A549 (cell line): ENCODE measurements at regions not wholly inside any gene's neighbourhood (a gene's known extent, or its start where the extent isn't known, plus 50 kb on each side); places are given as distances from the start of the nearest gene placed in this dataset.

Experiments
- ATAC-seq, 2 experiments: fragments of 200-7000 bp in 1 of 2; fragments of >200 bp in 1 of 2; cut with Nextera tagmentation in 1 of 2; cut with Tn5 transposase in 1 of 2; 3 replicates each; pipeline versions ENCODE4 v1.8.0 to v1.9.1; 2018 to 2020; ENCODE audit warnings: mild to moderate bottlenecking in 1 of 2, moderate library complexity in 1 of 2
- CTCF ChIA-PET: fragments of 300-600 bp; sonication (Branson Sonifier 250); formaldehyde crosslinking; extraction: SDS; loops from one replicate; lab custom pipeline; 2021; ENCODE audit warnings: antibody characterized with exemption, inconsistent platforms; lab: Yijun Ruan, JAX
- POLR2A ChIA-PET: fragments of 350-600 bp; formaldehyde crosslinking; extraction: SDS; loops from one replicate; lab custom pipeline; 2021; ENCODE audit warnings: antibody characterized with exemption, inconsistent platforms; lab: Yijun Ruan, JAX
- DNase-seq, 2 experiments: peaks; one replicate each; pipeline versions ENCODE4 v3.0.0 to v3.0.0-alpha.2; 2011 to 2016; ENCODE audit warnings: low read depth in 1 of 2, low spot score in 1 of 2
- FAIRE-seq: peaks from 2 replicates; lab custom pipeline; 2011; peaks lifted over from hg19 to GRCh38; lab: Jason Lieb, UNC
- H3K27ac ChIP-seq, 2 experiments: fragments of >200 bp; sonication (Bioruptor Twin); formaldehyde crosslinking; 3 replicates each; pipeline ENCODE4 v1.5.1; 2016 to 2017
- H3K4me1 ChIP-seq: fragments of >200 bp; sonication (Bioruptor Twin); formaldehyde crosslinking; 3 replicates; pipeline ENCODE4 v1.6.1; 2016
- H3K4me2 ChIP-seq: fragments of >200 bp; sonication (Bioruptor Twin); formaldehyde crosslinking; 3 replicates; pipeline ENCODE4 v1.6.1; 2016
- H3K4me3 ChIP-seq: fragments of >200 bp; sonication (Bioruptor Twin); formaldehyde crosslinking; 3 replicates; pipeline ENCODE4 v1.5.1; 2016
- H3K9me3 ChIP-seq: fragments of >200 bp; sonication (Bioruptor Twin); formaldehyde crosslinking; 3 replicates; pipeline ENCODE4 v1.6.1; 2016
- CHD4 ChIP-seq: fragments of 200-600 bp; sonication (generic); IDR thresholded peaks from 2 replicates; pipeline ENCODE4 v1.6.1; 2016; ENCODE audit warnings: antibody characterized with exemption, mild to moderate bottlenecking, borderline replicate concordance
- EHF ChIP-seq: fragments of 250-450 bp; sonication (Bioruptor Pico); IDR thresholded peaks from 2 replicates; pipeline ENCODE4 v1.5.0; 2020; ENCODE audit warnings: mild to moderate bottlenecking
- EP300 ChIP-seq, 2 experiments: fragments of >200 bp; sonication (Bioruptor Twin); formaldehyde crosslinking; IDR thresholded peaks; 2 replicates in 1 of 2; 3 replicates in 1 of 2; pipeline ENCODE4 v1.6.1; 2016 to 2017
- FOSL2 ChIP-seq, 2 experiments: fragments of 450-650 bp in 1 of 2; fragments of >200 bp in 1 of 2; sonication (Bioruptor Twin) in 1 of 2; formaldehyde crosslinking; IDR thresholded peaks; 2 replicates each; pipeline versions ENCODE4 v1.5.0 to v1.6.1; 2016 to 2020; ENCODE audit warnings: mild to moderate bottlenecking in 1 of 2, moderate library complexity in 1 of 2
- FOXS1 ChIP-seq: fragments of 250-450 bp; sonication (Bioruptor Pico); IDR thresholded peaks from 2 replicates; pipeline ENCODE4 v1.5.0; 2020; ENCODE audit warnings: mild to moderate bottlenecking, moderate library complexity
- HOXB5 ChIP-seq: fragments of 250-450 bp; sonication (Bioruptor Pico); IDR thresholded peaks from 2 replicates; pipeline ENCODE4 v1.5.0; 2020; ENCODE audit warnings: mild to moderate bottlenecking, moderate library complexity
- JUN ChIP-seq, 2 experiments: fragments of >200 bp; sonication (Bioruptor Twin); formaldehyde crosslinking; IDR thresholded peaks; 2 replicates in 1 of 2; 3 replicates in 1 of 2; pipeline ENCODE4 v1.6.1; 2016 to 2017
- JUNB ChIP-seq: fragments of >200 bp; sonication (Bioruptor Twin); formaldehyde crosslinking; IDR thresholded peaks from 2 replicates; pipeline ENCODE4 v1.6.1; 2016
- KDM5A ChIP-seq: fragments of 200-600 bp; sonication (generic); IDR thresholded peaks from 2 replicates; pipeline ENCODE4 v1.6.1; 2016; ENCODE audit warnings: antibody characterized with exemption, mild to moderate bottlenecking
- PBX3 ChIP-seq: IDR thresholded peaks from 2 replicates; pipeline ENCODE4 v1.6.1; 2012
- RAD21 ChIP-seq, 2 experiments: fragments of >200 bp in 1 of 2; sonication (Bioruptor Twin) in 1 of 2; formaldehyde crosslinking in 1 of 2; IDR thresholded peaks in 1 of 2; conservative IDR thresholded peaks in 1 of 2; 2 replicates in 1 of 2; 3 replicates in 1 of 2; pipeline ENCODE4 v1.6.1; 2012 to 2018; ENCODE audit warnings: inconsistent platforms in 1 of 2
- RCOR1 ChIP-seq: fragments of 150-350 bp; IDR thresholded peaks from 2 replicates; pipeline ENCODE4 v1.6.1; 2014; ENCODE audit warnings: antibody characterized with exemption, low read length, low read depth
- SMC3 ChIP-seq: fragments of >200 bp; sonication (Bioruptor Twin); formaldehyde crosslinking; IDR thresholded peaks from 3 replicates; pipeline ENCODE4 v1.6.1; 2018; ENCODE audit warnings: inconsistent platforms
- TP53 ChIP-seq: fragments of 250-450 bp; sonication (Bioruptor Pico); IDR thresholded peaks from 2 replicates; pipeline ENCODE4 v1.5.0; 2021; ENCODE audit warnings: mild to moderate bottlenecking, moderate library complexity
- ZFP36 ChIP-seq: fragments of 450-650 bp; IDR thresholded peaks from 2 replicates; pipeline ENCODE4 v1.6.1; 2014; ENCODE audit warnings: borderline replicate concordance; ENCODE audit not compliant: partially characterized antibody
- WGBS: methylation state at CpG from one replicate; pipeline ENCODE4 v1.1.6; 2017; ENCODE audit errors: missing lambda C conversion rate; 5-methylcytosine and 5-hydroxymethylcytosine counted together
- TF ChIP-seq, protein P1 (sequence below): fragments of >200 bp; sonication (Bioruptor Twin); formaldehyde crosslinking; IDR thresholded peaks from 3 replicates; pipeline ENCODE4 v1.5.1; 2016
- TF ChIP-seq, protein P2 (sequence below): fragments of >200 bp; sonication (Bioruptor Twin); formaldehyde crosslinking; IDR thresholded peaks from 3 replicates; pipeline ENCODE4 v1.6.1; 2016

GRCh38 chr10:4673279-4674040, 152.5 kb upstream of the AKR1E2 start:
- CTCF ChIA-PET, result interaction anchor here (0.6 to 0.9 kb wide), 2 partner anchors 10 to 321 kb away, joined by 3 read pairs; no protein-coding TSS in a partner anchor
- POLR2A ChIA-PET, result interaction anchor here (1.5 to 2.1 kb wide), 2 partner anchors 10 to 889 kb away, joined by 7 read pairs; partner anchors contain the start of gene KLF6

DNA sequence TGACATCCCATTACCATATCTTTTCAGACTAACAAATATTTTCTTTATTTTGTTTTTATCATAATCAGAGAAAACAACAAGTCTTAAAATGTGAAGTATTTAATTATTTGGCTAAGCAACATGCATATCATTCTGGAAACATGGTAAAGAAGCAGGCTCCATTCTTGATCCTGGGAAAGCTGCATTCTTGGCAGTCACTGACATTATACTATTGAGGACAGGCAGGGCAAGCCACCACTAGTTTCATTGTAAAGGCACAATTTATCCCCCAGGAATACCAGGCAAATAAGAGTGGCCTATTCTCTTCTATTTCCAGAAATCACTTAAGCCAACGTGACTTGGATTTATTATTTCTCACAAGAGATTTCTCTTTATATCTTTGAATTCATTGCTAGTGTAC, 153.8 kb upstream of the AKR1E2 start:
- peak; percentile 95 for FAIRE-seq
- ChIA-PET CTCF (no interaction called here), POLR2A (interaction anchor here (1.5 to 2.1 kb wide), 3 partner anchors 9 to 887 kb away, joined by 5 to 7 read pairs (median 7); partner anchors contain the start of gene KLF6)
- no peak for DNase-seq
- peak overlapping the region; percentile 81 for H3K4me2 ChIP-seq
- TF ChIP-seq EHF (CRISPR knock-in tag) (no peak; the same call in 1 of the 2 replicates), FOSL2 (IDR thresholded peaks at IDR 0.05) (no peak), FOSL2 (CRISPR knock-in tag; IDR thresholded peaks at IDR 0.05) (no peak), ZFP36 (no peak), FOXS1 (CRISPR knock-in tag) (0 out of 2 replicates have a peak, but pooled peaks have one; percentile 27)
- WGBS, result 5% methylated on average over 1 of the region's 1 CpG
- peak overlapping the region; percentile 20; the same call in 2 of the 3 replicates for H3K4me3 ChIP-seq
- H3K4me1 ChIP-seq, result peaks cover 53% of the 10 kb centered on the region
- H3K27ac ChIP-seq, result peak overlapping the region; percentile 87 to 88
- peaks cover 6% of the 10 kb centered on the region; the same call in 2 of the 3 replicates for H3K9me3 ChIP-seq
- ATAC-seq, result peak; percentile 58 to 72; a peak in 3 of 6 replicates

More at GRCh38 chr10:4673279-4674040, 152.5 kb upstream of the AKR1E2 start:
- peaks cover 6% of the 10 kb centered on the region; the same call in 2 of the 3 replicates for H3K9me3 ChIP-seq
- TF ChIP-seq RCOR1 (no peak), HOXB5 (no peak), KDM5A (no peak), EP300 (IDR thresholded peaks at IDR 0.05) (no peak), JUN (IDR thresholded peaks at IDR 0.05) (no peak), SMC3 (no peak), CHD4 (no peak), PBX3 (no peak), ZFP36 (no peak), TP53 (CRISPR knock-in tag) (no peak), RAD21 (conservative IDR thresholded peaks at IDR 0.05 in 1 of 2, IDR thresholded peaks at IDR 0.05 in 1 of 2) (no peak), JUNB (no peak)
- TF ChIP-seq, protein P1, sequence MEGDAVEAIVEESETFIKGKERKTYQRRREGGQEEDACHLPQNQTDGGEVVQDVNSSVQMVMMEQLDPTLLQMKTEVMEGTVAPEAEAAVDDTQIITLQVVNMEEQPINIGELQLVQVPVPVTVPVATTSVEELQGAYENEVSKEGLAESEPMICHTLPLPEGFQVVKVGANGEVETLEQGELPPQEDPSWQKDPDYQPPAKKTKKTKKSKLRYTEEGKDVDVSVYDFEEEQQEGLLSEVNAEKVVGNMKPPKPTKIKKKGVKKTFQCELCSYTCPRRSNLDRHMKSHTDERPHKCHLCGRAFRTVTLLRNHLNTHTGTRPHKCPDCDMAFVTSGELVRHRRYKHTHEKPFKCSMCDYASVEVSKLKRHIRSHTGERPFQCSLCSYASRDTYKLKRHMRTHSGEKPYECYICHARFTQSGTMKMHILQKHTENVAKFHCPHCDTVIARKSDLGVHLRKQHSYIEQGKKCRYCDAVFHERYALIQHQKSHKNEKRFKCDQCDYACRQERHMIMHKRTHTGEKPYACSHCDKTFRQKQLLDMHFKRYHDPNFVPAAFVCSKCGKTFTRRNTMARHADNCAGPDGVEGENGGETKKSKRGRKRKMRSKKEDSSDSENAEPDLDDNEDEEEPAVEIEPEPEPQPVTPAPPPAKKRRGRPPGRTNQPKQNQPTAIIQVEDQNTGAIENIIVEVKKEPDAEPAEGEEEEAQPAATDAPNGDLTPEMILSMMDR, result no peak
- TF ChIP-seq, protein P2, sequence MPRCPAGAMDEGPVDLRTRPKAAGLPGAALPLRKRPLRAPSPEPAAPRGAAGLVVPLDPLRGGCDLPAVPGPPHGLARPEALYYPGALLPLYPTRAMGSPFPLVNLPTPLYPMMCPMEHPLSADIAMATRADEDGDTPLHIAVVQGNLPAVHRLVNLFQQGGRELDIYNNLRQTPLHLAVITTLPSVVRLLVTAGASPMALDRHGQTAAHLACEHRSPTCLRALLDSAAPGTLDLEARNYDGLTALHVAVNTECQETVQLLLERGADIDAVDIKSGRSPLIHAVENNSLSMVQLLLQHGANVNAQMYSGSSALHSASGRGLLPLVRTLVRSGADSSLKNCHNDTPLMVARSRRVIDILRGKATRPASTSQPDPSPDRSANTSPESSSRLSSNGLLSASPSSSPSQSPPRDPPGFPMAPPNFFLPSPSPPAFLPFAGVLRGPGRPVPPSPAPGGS, result no peak
- TF ChIP-seq, all 56 proteins: peak for 0
- DNase-seq, result no peak
- FAIRE-seq, result peak; percentile 85
- Histone ChIP-seq H3K4me1 (peaks cover 58% of the 10 kb centered on the region), H3K4me3 (no peak overlapping the region), H3K27ac (peak overlapping the region; percentile 81 to 87), H3K4me2 (peak overlapping the region; percentile 81)
- 75% methylated on average over 7 of the region's 7 CpGs for WGBS
- no peak for ATAC-seq
